Thyroid gland (tissue), 4 donors: ENCODE measurements at regions not wholly inside any gene's neighbourhood (a gene's known extent, or its start where the extent isn't known, plus 50 kb on each side); places are given as distances from the start of the nearest gene placed in this dataset.

Source experiments
- DNase-seq, 2 donors: peaks; one replicate each; pipeline ENCODE4 v3.0.0-alpha.2; 2019
- H3K27ac ChIP-seq, 3 donors: fragments of 200-600 bp; sonication (generic); 1 replicate in 2 of 3; 2 replicates in 1 of 3; pipeline ENCODE4 v1.5.1; 2016 to 2019; ENCODE audit warnings: mild to moderate bottlenecking in 1 of 3, moderate library complexity in 1 of 3
- H3K27me3 ChIP-seq: fragments of 200-600 bp; sonication (generic); one replicate; pipeline ENCODE4 v1.5.1; 2019
- H3K36me3 ChIP-seq, 2 donors: fragments of 200-600 bp; sonication (generic); one replicate each; pipeline ENCODE4 v1.5.1; 2016 to 2019
- H3K4me1 ChIP-seq, 2 donors: fragments of 200-600 bp; sonication (generic); one replicate each; pipeline ENCODE4 v1.5.1; 2017 to 2019
- H3K4me3 ChIP-seq, 3 donors: fragments of 200-600 bp; sonication (generic); replicated peaks in 1 of 3; 1 replicate in 2 of 3; 2 replicates in 1 of 3; pipeline ENCODE4 v1.5.1; 2016; ENCODE audit warnings: mild to moderate bottlenecking in 1 of 3
- H3K9me3 ChIP-seq: fragments of 200-600 bp; sonication (generic); one replicate; pipeline ENCODE4 v1.5.1; 2017
- CTCF ChIP-seq, 6 experiments: fragments of 200-600 bp in 3 of 6; fragments of 450-650 bp in 3 of 6; sonication (generic) in 3 of 6; IDR thresholded peaks; one replicate each; pipeline ENCODE4 v1.5.1; 2016 to 2019; ENCODE audit warnings: antibody characterized with exemption in 6 of 6, mild to moderate bottlenecking in 2 of 6, inconsistent platforms in 1 of 6, moderate library complexity in 1 of 6
- POLR2A ChIP-seq, 2 donors: fragments of 450-650 bp; IDR thresholded peaks; one replicate each; pipeline ENCODE4 v1.6.1; 2017; ENCODE audit warnings: antibody characterized with exemption in 2 of 2, mild to moderate bottlenecking in 2 of 2, moderate library complexity in 1 of 2
- WGBS, 2 donors: methylation state at CpG; one replicate each; pipeline ENCODE4 v1.1.5; 2017; 5-methylcytosine and 5-hydroxymethylcytosine counted together
- intact Hi-C: fragments of 100-400 bp; cut with DNase I; formaldehyde crosslinking; loops from one replicate; pipeline ENCODE4 v1.15.1; 2023

- WGBS, 2 donors, result 90 to 92% methylated on average over 3 of the region's 3 CpGs
- Histone ChIP-seq H3K36me3 (no peaks in the 10 kb centered on the region), H3K4me3 (no peak overlapping the region), H3K9me3 (no peaks in the 10 kb centered on the region), H3K27me3 (no peaks in the 10 kb centered on the region), H3K4me1 (no peaks in the 10 kb centered on the region), H3K27ac (no peak overlapping the region)
- no peak for DNase-seq
- intact Hi-C loops, result no loop called here
- TF ChIP-seq CTCF (IDR thresholded peaks at IDR 0.05) (no peak), POLR2A (IDR thresholded peaks at IDR 0.05) (no peak)
These were observed 136.5 kb downstream of the TDRD15 start for GRCh38 chr2:21260311-21260710.

- TF ChIP-seq POLR2A (IDR thresholded peaks at IDR 0.05) (no peak), CTCF (IDR thresholded peaks at IDR 0.05) (no peak)
- WGBS, 2 donors, result 40 to 51% methylated on average over 6 of the region's 6 CpGs
- Histone ChIP-seq H3K4me1 (no peaks in the 10 kb centered on the region), H3K4me3 (no peak overlapping the region), H3K27ac (no peak overlapping the region), H3K9me3 (no peaks in the 10 kb centered on the region), H3K27me3 (no peaks in the 10 kb centered on the region), H3K36me3 (no peaks in the 10 kb centered on the region)
- intact Hi-C loops, result no loop called here
- no peak for DNase-seq
These were observed 137.8 kb downstream of the TDRD15 start for GRCh38 chr2:21261591-21261990.

- 57 to 93% methylated on average over 2 of the region's 2 CpGs for WGBS, 2 donors
- Histone ChIP-seq H3K27ac (no peak overlapping the region), H3K4me1 (no peaks in the 10 kb centered on the region), H3K9me3 (no peaks in the 10 kb centered on the region), H3K27me3 (no peaks in the 10 kb centered on the region), H3K36me3 (no peaks in the 10 kb centered on the region), H3K4me3 (no peak overlapping the region)
- TF ChIP-seq POLR2A (IDR thresholded peaks at IDR 0.05) (no peak), CTCF (IDR thresholded peaks at IDR 0.05) (no peak)
- no peak for DNase-seq
- intact Hi-C loops, result no loop called here
These were observed 138.7 kb downstream of the TDRD15 start for GRCh38 chr2:21262426-21262940.

- no peak for DNase-seq
- WGBS, 2 donors, result 73 to 92% methylated on average over 3 of the region's 3 CpGs
- no peak overlapping the region for H3K4me3 ChIP-seq
- no peaks in the 10 kb centered on the region for H3K4me1 ChIP-seq
- no peak overlapping the region for H3K27ac ChIP-seq
- no peaks in the 10 kb centered on the region for H3K9me3 ChIP-seq
- H3K36me3 ChIP-seq, result no peaks in the 10 kb centered on the region
- H3K27me3 ChIP-seq, result no peaks in the 10 kb centered on the region
- intact Hi-C loops, result no loop called here
- TF ChIP-seq CTCF (IDR thresholded peaks at IDR 0.05), result no peak
- no peak for TF ChIP-seq POLR2A (IDR thresholded peaks at IDR 0.05)
These were observed 139.9 kb downstream of the TDRD15 start for GRCh38 chr2:21263622-21264021.

GRCh38 chr2:21265752-21266151 is 142.0 kb downstream of the TDRD15 start:
- no peaks in the 10 kb centered on the region for H3K4me1 ChIP-seq
- no peak for DNase-seq
- WGBS, 2 donors, result 94 to 98% methylated on average over 3 of the region's 3 CpGs
- H3K27ac ChIP-seq, result no peak overlapping the region
- H3K36me3 ChIP-seq, result no peaks in the 10 kb centered on the region
- intact Hi-C loops, result no loop called here
- no peaks in the 10 kb centered on the region for H3K27me3 ChIP-seq
- no peaks in the 10 kb centered on the region for H3K9me3 ChIP-seq
- TF ChIP-seq POLR2A (IDR thresholded peaks at IDR 0.05) (no peak), CTCF (IDR thresholded peaks at IDR 0.05) (no peak)
- H3K4me3 ChIP-seq, result no peak overlapping the region
